CD4-positive, alpha-beta T cell treated with Interleukin-4 for 1 hour (primary cell): ENCODE measurements at regions not wholly inside any gene's neighbourhood (a gene's known extent, or its start where the extent isn't known, plus 50 kb on each side); places are given as distances from the start of the nearest gene placed in this dataset.

Experiments
- DNase-seq, 2 donors: peaks; one replicate each; pipeline ENCODE4 v3.0.0-alpha.2; 2020 to 2022

DNA sequence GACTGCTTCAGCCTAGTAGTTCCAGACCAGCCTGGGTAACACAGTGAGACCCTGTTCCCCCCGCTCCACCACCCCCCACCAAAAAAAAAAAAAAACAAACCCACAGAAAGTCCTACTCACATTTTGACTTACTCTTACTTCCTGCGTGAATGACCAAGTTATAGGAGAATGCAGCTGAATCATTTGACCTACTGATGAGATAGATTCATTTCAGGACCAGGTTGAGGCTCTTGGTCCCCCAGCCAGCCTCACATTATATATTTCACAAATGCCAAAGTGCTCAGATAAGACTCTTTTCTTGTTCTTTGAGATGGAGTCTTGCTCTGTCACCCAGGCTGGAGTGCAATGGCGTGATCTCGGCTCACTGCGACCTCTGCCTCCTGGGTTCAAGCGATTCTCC lies 70.2 kb downstream of the KLF5 start:
- no peak for DNase-seq
